Trophoblast cell (in vitro differentiated cells and primary cell): ENCODE measurements at regions not wholly inside any gene's neighbourhood (a gene's known extent, or its start where the extent isn't known, plus 50 kb on each side); places are given as distances from the start of the nearest gene placed in this dataset.

Source experiments
- DNase-seq, 2 donors: peaks; one replicate each; pipeline ENCODE4 v3.0.0-alpha.2; 2016
- H2AFZ ChIP-seq: 2 replicates; pipeline ENCODE4 v1.6.1; 2013; ENCODE audit warnings: low read length, moderate library complexity, mild to moderate bottlenecking; ENCODE audit not compliant: insufficient read depth, poor library complexity
- H2AK5ac ChIP-seq: 2 replicates; pipeline ENCODE4 v1.6.1; 2013; ENCODE audit warnings: mild to moderate bottlenecking, low read length
- H2BK120ac ChIP-seq: 2 replicates; pipeline ENCODE4 v1.6.1; 2013; ENCODE audit warnings: low read length, mild to moderate bottlenecking, moderate library complexity; ENCODE audit not compliant: insufficient read depth, poor library complexity
- H2BK12ac ChIP-seq: 2 replicates; pipeline ENCODE4 v1.6.1; 2013; ENCODE audit warnings: mild to moderate bottlenecking, low read length, moderate library complexity
- H2BK5ac ChIP-seq: 2 replicates; pipeline ENCODE4 v1.6.1; 2013; ENCODE audit warnings: low read length, low read depth, moderate library complexity, mild to moderate bottlenecking; ENCODE audit not compliant: poor library complexity
- H3K14ac ChIP-seq: 2 replicates; pipeline ENCODE4 v1.6.1; 2013; ENCODE audit warnings: mild to moderate bottlenecking, low read length
- H3K18ac ChIP-seq: 2 replicates; pipeline ENCODE4 v1.6.1; 2013; ENCODE audit warnings: mild to moderate bottlenecking, low read length
- H3K23ac ChIP-seq: 2 replicates; pipeline ENCODE4 v1.6.1; 2013; ENCODE audit warnings: low read length
- H3K27ac ChIP-seq: 2 replicates; pipeline ENCODE4 v1.5.1; 2013; ENCODE audit warnings: low read depth, mild to moderate bottlenecking, inconsistent platforms, low read length, moderate library complexity
- H3K27me3 ChIP-seq: 2 replicates; pipeline ENCODE4 v1.6.1; 2013; ENCODE audit warnings: inconsistent platforms, mild to moderate bottlenecking, low read length, moderate library complexity; ENCODE audit not compliant: insufficient read depth
- H3K36me3 ChIP-seq, 2 experiments: 1 replicate in 1 of 2; 2 replicates in 1 of 2; pipeline ENCODE4 v1.6.1; 2013; ENCODE audit warnings: low read length in 2 of 2, mild to moderate bottlenecking in 2 of 2, moderate library complexity in 1 of 2; ENCODE audit not compliant: insufficient read depth in 2 of 2, control insufficient read depth in 1 of 2
- H3K4ac ChIP-seq: 2 replicates; pipeline ENCODE4 v1.6.1; 2013; ENCODE audit warnings: low read depth, mild to moderate bottlenecking, low read length, moderate library complexity
- H3K4me1 ChIP-seq, 2 experiments: 1 replicate in 1 of 2; 2 replicates in 1 of 2; pipeline ENCODE4 v1.6.1; 2013; ENCODE audit warnings: low read length in 2 of 2, mild to moderate bottlenecking in 2 of 2, moderate library complexity in 1 of 2; ENCODE audit not compliant: insufficient read depth in 2 of 2, control insufficient read depth in 1 of 2
- H3K4me2 ChIP-seq: 2 replicates; pipeline ENCODE4 v1.6.1; 2013; ENCODE audit warnings: inconsistent platforms, mild to moderate bottlenecking, low read length, moderate library complexity
- H3K4me3 ChIP-seq: 2 replicates; pipeline ENCODE4 v1.5.1; 2013; ENCODE audit warnings: mild to moderate bottlenecking, low read depth, low read length, inconsistent platforms
- H3K79me1 ChIP-seq: one replicate; pipeline ENCODE4 v1.6.1; 2013; ENCODE audit warnings: low read length
- H3K79me2 ChIP-seq: 2 replicates; pipeline ENCODE4 v1.6.1; 2013; ENCODE audit warnings: low read length, mild to moderate bottlenecking; ENCODE audit not compliant: control insufficient read depth, insufficient read depth, poor library complexity
- H3K9ac ChIP-seq: 2 replicates; pipeline ENCODE4 v1.6.1; 2013; ENCODE audit warnings: mild to moderate bottlenecking, low read length
- H3K9me3 ChIP-seq: 2 replicates; pipeline ENCODE4 v1.6.1; 2013; ENCODE audit warnings: low read depth, mild to moderate bottlenecking, control low read depth, inconsistent platforms, low read length; ENCODE audit not compliant: insufficient read depth
- H4K12ac ChIP-seq: 2 replicates; pipeline ENCODE4 v1.6.1; 2013; ENCODE audit warnings: low read depth, mild to moderate bottlenecking, low read length, moderate library complexity
- H4K8ac ChIP-seq: 2 replicates; pipeline ENCODE4 v1.6.1; 2013; ENCODE audit warnings: low read depth, mild to moderate bottlenecking, low read length, moderate library complexity
- H4K91ac ChIP-seq: one replicate; pipeline ENCODE4 v1.6.1; 2013; ENCODE audit warnings: low read depth, mild to moderate bottlenecking, low read length, moderate library complexity
- WGBS: extraction: QIAGEN DNeasy Blood & Tissue Kit; methylation state at CpG from one replicate; pipeline ENCODE4 v1.1.7; 2013; ENCODE audit warnings: missing lambda C conversion rate; ENCODE audit not compliant: insufficient read length, insufficient coverage; ENCODE audit errors: extremely low coverage; 5-methylcytosine and 5-hydroxymethylcytosine counted together

DNA sequence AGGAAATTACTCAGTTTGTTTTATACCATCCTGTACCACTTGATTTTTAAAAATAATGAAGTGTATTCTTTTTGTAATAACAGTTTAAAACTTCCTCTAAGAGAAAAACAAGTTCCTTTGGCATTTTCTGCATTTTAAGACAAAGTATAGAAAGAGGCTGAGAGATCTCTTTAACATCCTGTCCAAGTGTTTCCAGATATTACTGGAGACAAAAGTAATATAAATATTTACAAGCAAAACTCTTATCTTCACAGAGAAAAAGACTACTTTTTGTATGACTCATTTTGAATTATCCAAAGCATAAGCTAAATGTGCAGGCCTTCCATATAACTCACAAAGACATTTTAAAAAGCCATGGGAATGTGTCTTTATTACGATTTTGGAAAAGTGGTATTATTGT is 221.1 kb downstream of the RDH14 start:
- H3K9me3 ChIP-seq = no peaks in the 10 kb centered on the region
- no peak overlapping the region for H3K23ac ChIP-seq
- DNase-seq = peak in 1 of 2 donors; percentile 26
- no peak overlapping the region for H3K4ac ChIP-seq
- H3K36me3 ChIP-seq = no peaks in the 10 kb centered on the region
- H3K4me1 ChIP-seq = no peaks in the 10 kb centered on the region
- H3K79me2 ChIP-seq = no peaks in the 10 kb centered on the region
- no peak overlapping the region for H2BK5ac ChIP-seq
- H2AFZ ChIP-seq = no peak overlapping the region
- no peaks in the 10 kb centered on the region for H3K79me1 ChIP-seq
- H2BK120ac ChIP-seq = no peak overlapping the region
- H3K27me3 ChIP-seq = no peaks in the 10 kb centered on the region
- no peak overlapping the region for H3K9ac ChIP-seq
- no peak overlapping the region for H4K91ac ChIP-seq
- H3K27ac ChIP-seq = no peak overlapping the region
- no peak overlapping the region for H3K14ac ChIP-seq
- no CpG with 5 or more reads among the region's 1 CpG for WGBS
- H4K8ac ChIP-seq = no peak overlapping the region
- no peak overlapping the region for H4K12ac ChIP-seq
- no peak overlapping the region for H2BK12ac ChIP-seq
- no peak overlapping the region for H3K4me3 ChIP-seq
- H3K4me2 ChIP-seq = no peak overlapping the region
- no peak overlapping the region for H2AK5ac ChIP-seq
- no peak overlapping the region for H3K18ac ChIP-seq

DNA sequence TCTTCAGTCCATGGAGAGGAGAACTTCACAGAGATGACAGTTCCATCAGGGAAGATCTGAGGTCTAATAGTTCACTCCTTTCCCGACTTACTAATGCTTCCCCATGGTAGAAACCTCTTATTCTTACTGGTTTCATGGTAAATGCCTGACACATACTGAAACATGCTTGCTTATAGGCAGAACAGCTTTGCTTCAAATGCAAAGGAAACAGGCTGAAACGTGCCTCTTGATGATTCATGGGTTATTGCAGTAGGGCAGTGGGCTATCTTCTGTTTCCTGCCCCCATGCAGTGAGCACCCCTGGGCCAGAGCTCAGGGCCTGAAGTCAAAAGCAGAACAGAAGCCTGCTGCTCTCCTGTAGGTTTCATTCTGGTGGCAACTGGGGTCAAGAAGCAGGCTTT is 223.5 kb downstream of the RDH14 start:
- Histone ChIP-seq H3K9ac (no peak overlapping the region), H3K79me1 (no peaks in the 10 kb centered on the region), H3K23ac (no peak overlapping the region), H2AFZ (no peak overlapping the region), H3K18ac (no peak overlapping the region), H3K4me1 (no peaks in the 10 kb centered on the region), H4K8ac (no peak overlapping the region), H2AK5ac (no peak overlapping the region), H3K27ac (no peak overlapping the region), H3K36me3 (no peaks in the 10 kb centered on the region), H4K12ac (no peak overlapping the region), H4K91ac (no peak overlapping the region), H3K27me3 (no peaks in the 10 kb centered on the region), H3K79me2 (no peaks in the 10 kb centered on the region), H2BK5ac (no peak overlapping the region), H3K4me2 (no peak overlapping the region), H2BK12ac (no peak overlapping the region), H3K4ac (no peak overlapping the region), H3K4me3 (no peak overlapping the region), H2BK120ac (no peak overlapping the region), H3K14ac (no peak overlapping the region), H3K9me3 (peaks cover 2% of the 10 kb centered on the region)
- no CpG with 5 or more reads among the region's 2 CpGs for WGBS
- DNase-seq = no peak

DNA sequence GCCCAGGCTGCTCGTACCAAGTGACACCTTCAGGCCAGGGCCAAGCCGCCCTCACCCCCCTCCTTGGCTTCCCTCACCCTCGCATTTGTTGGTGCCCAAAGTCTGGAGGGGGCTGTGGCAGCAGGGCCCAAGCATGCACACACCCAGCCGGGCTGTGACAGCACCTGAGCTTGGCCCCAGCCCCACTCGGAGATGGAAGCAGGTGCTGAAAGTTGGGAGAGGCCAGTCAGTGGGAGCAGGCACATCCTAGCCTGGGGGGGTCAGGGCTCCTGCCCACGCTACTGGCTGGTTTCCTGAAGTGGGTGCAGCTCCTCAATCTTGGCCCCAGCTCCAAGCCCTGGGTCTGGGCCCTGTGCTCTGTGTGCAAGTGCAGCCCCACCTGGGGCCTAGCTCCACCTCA is 228.0 kb downstream of the RDH14 start:
- Histone ChIP-seq H3K4me2 (no peak overlapping the region), H2BK120ac (no peak overlapping the region), H3K4me3 (no peak overlapping the region), H2AFZ (no peak overlapping the region), H3K9ac (no peak overlapping the region), H4K12ac (no peak overlapping the region), H2BK12ac (no peak overlapping the region), H3K79me1 (no peaks in the 10 kb centered on the region), H3K14ac (no peak overlapping the region), H3K4ac (no peak overlapping the region), H2BK5ac (no peak overlapping the region), H3K18ac (no peak overlapping the region), H3K27ac (no peak overlapping the region), H2AK5ac (no peak overlapping the region), H3K36me3 (no peaks in the 10 kb centered on the region), H3K79me2 (no peaks in the 10 kb centered on the region), H3K27me3 (no peaks in the 10 kb centered on the region), H4K8ac (no peak overlapping the region), H4K91ac (no peak overlapping the region), H3K9me3 (peaks cover 2% of the 10 kb centered on the region), H3K23ac (no peak overlapping the region), H3K4me1 (no peaks in the 10 kb centered on the region)
- WGBS = no CpG with 5 or more reads among the region's 6 CpGs
- DNase-seq = no peak

DNA sequence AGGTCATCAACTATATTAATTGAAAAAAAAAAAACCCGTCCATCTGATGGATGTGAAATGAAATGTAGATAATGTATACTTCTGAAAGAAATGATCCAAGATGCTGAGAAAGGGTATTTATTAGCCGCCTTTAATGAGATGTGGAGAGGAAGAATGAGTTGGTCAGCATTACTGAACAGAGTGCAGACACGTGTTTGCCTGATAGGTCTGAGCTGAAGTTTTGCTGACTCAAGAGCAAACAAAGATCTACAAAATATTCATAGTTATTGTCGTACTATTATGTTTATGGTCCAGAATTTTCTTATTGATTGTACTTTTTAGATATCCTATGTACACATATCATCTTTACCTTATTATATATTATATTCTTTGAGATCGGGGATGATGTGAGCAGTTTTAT is 235.3 kb downstream of the RDH14 start:
- Histone ChIP-seq H2AFZ (no peak overlapping the region), H2BK120ac (no peak overlapping the region), H2BK5ac (no peak overlapping the region), H3K4me2 (no peak overlapping the region), H3K9ac (no peak overlapping the region), H3K18ac (no peak overlapping the region), H3K27me3 (no peaks in the 10 kb centered on the region), H3K79me2 (no peaks in the 10 kb centered on the region), H3K4ac (no peak overlapping the region), H2BK12ac (no peak overlapping the region), H4K12ac (no peak overlapping the region), H3K36me3 (no peaks in the 10 kb centered on the region), H3K27ac (no peak overlapping the region), H3K23ac (no peak overlapping the region), H4K91ac (no peak overlapping the region), H3K14ac (no peak overlapping the region), H4K8ac (no peak overlapping the region), H2AK5ac (no peak overlapping the region), H3K79me1 (no peaks in the 10 kb centered on the region), H3K4me1 (no peaks in the 10 kb centered on the region), H3K4me3 (no peak overlapping the region), H3K9me3 (no peaks in the 10 kb centered on the region)
- no CpG with 5 or more reads among the region's 5 CpGs for WGBS
- DNase-seq = no peak

DNA sequence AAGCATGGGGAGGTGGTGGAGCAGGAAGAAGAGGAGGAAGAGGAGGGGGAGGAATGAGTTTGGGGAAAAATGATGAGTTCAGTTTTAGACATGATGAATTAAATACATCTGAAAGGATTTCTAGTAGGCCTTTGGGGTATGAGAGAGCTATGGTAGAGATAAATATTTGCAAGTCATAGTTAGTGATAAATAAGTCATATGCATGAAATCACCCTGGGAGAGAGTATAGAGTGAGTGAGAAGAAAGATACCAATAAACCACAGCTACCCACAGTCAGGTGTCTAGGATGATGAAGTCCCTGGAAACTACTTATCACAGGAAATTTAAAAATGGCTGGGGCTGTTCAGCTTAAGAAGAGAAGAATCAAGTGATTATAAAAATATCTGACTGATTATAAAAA is 240.5 kb downstream of the RDH14 start:
- H2BK12ac ChIP-seq = no peak overlapping the region
- H3K27me3 ChIP-seq = no peaks in the 10 kb centered on the region
- no peak overlapping the region for H4K91ac ChIP-seq
- no peak overlapping the region for H3K14ac ChIP-seq
- no peak overlapping the region for H3K9ac ChIP-seq
- H3K36me3 ChIP-seq = no peaks in the 10 kb centered on the region
- H2AFZ ChIP-seq = no peak overlapping the region
- no peak overlapping the region for H4K12ac ChIP-seq
- H2BK120ac ChIP-seq = no peak overlapping the region
- DNase-seq = no peak
- no peaks in the 10 kb centered on the region for H3K79me2 ChIP-seq
- H3K23ac ChIP-seq = no peak overlapping the region
- no peak overlapping the region for H3K18ac ChIP-seq
- H4K8ac ChIP-seq = no peak overlapping the region
- no peak overlapping the region for H3K4ac ChIP-seq
- H2BK5ac ChIP-seq = no peak overlapping the region
- no peak overlapping the region for H3K4me3 ChIP-seq
- H3K79me1 ChIP-seq = no peaks in the 10 kb centered on the region
- H2AK5ac ChIP-seq = no peak overlapping the region
- no peaks in the 10 kb centered on the region for H3K9me3 ChIP-seq
- no peak overlapping the region for H3K4me2 ChIP-seq
- no peak overlapping the region for H3K27ac ChIP-seq
- H3K4me1 ChIP-seq = no peaks in the 10 kb centered on the region
